Natural killer cell treated with Interleukin-12 subunit alpha and Interleukin-12 subunit beta and Interleukin-15 and Interleukin-18, amount 100 ng/mL, for 72 hours (primary cell): ENCODE measurements at regions not wholly inside any gene's neighbourhood (a gene's known extent, or its start where the extent isn't known, plus 50 kb on each side); places are given as distances from the start of the nearest gene placed in this dataset.
"Not testable (repeated sequence)": the region's sequence is repeated elsewhere in the genome, so short reads cannot be mapped to it uniquely, and the experiment has no call there.

Source experiments
- ATAC-seq, 2 donors: fragments of 150-1000 bp; cut with Tn5 transposase in 1 of 2; sonication (Bioruptor Pico), chemical (Tn5 transposase) in 1 of 2; 2 replicates each; pipeline ENCODE4 v1.10.0; 2021
- DNase-seq: peaks from one replicate; pipeline ENCODE4 v3.0.0; 2022; ENCODE audit warnings: low spot score
- H3K27ac Mint-ChIP-seq, 2 donors: 1 replicate in 1 of 2; 2 replicates in 1 of 2; pipeline ENCODE4 v1.8.0; 2022; ENCODE audit warnings: mixed read lengths in 2 of 2, mild to moderate bottlenecking in 1 of 2, moderate library complexity in 1 of 2
- H3K27me3 Mint-ChIP-seq, 2 donors: 1 replicate in 1 of 2; 2 replicates in 1 of 2; pipeline ENCODE4 v1.8.0; 2022; ENCODE audit warnings: mixed read lengths in 2 of 2
- H3K36me3 Mint-ChIP-seq: one replicate; pipeline ENCODE4 v1.8.0; 2022; ENCODE audit warnings: mixed read lengths
- H3K4me1 Mint-ChIP-seq, 2 donors: 1 replicate in 1 of 2; 2 replicates in 1 of 2; pipeline ENCODE4 v1.8.0; 2022; ENCODE audit warnings: low read depth in 2 of 2, mixed read lengths in 2 of 2, mild to moderate bottlenecking in 1 of 2
- H3K4me3 Mint-ChIP-seq: one replicate; pipeline ENCODE4 v1.8.0; 2022; ENCODE audit warnings: mixed read lengths
- H3K9me3 Mint-ChIP-seq: 2 replicates; pipeline ENCODE4 v1.8.0; 2022; ENCODE audit warnings: mixed read lengths

DNA sequence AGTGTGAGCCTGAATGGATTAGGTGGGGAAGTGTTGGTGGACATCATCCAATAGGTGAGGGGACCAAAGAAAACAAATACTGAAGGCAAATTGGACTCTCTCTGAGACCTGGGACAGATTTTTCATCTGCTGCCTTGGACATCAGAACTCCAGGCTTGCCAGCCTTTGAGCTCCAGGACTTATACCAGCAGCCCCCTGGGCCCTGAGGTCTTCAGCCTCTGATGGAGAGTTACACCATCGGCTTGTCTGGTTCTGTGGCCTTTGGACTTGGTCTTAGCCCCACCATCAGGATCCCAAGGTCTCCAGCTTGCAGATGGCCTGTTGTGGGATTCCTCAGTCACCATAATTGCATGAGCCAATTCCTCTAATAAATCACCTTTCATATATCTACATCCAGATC, 80.8 kb upstream of the SLC8A3 start:
- no peak overlapping the region for H3K4me3 Mint-ChIP-seq
- DNase-seq (no peak), ATAC-seq (no peak)
- peaks cover 15 to 26% of the 10 kb centered on the region in 2 donors for H3K27me3 Mint-ChIP-seq
- H3K4me1 Mint-ChIP-seq, result no peaks in the 10 kb centered on the region
- no peaks in the 10 kb centered on the region for H3K36me3 Mint-ChIP-seq
- H3K9me3 Mint-ChIP-seq, result no peaks in the 10 kb centered on the region
- no peak overlapping the region for H3K27ac Mint-ChIP-seq

GRCh38 chr14:70268760-70269159, 80.0 kb upstream of the SLC8A3 start:
- H3K27me3 Mint-ChIP-seq, result peaks cover 15 to 20% of the 10 kb centered on the region in 2 donors
- no peaks in the 10 kb centered on the region for H3K4me1 Mint-ChIP-seq
- no peak overlapping the region for H3K4me3 Mint-ChIP-seq
- DNase-seq, result no peak
- H3K27ac Mint-ChIP-seq, result no peak overlapping the region
- no peaks in the 10 kb centered on the region for H3K9me3 Mint-ChIP-seq
- H3K36me3 Mint-ChIP-seq, result no peaks in the 10 kb centered on the region
- no peak for ATAC-seq

DNA sequence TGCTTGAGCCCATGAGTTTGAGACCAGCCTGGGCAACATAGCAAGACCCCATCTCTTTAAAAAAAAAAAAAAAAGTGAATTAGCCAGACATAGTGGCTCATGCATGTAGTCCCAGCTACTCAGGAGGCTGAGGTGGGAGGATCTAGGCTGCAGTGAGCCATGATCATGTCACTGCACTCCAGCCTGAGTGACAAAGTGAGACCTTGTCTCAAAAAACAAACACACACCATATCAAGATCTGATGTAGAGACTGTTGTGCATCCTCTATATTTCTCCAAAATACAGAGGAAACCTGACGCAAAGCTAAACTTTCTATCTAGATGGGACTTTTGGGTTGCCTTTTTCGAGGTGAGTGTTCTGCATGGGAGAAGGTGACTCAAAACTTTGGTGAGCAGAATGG, 77.4 kb upstream of the SLC8A3 start:
- Mint-ChIP-seq H3K4me1 (no peaks in the 10 kb centered on the region), H3K4me3 (no peak overlapping the region), H3K36me3 (no peaks in the 10 kb centered on the region), H3K27ac (no peak overlapping the region), H3K9me3 (no peaks in the 10 kb centered on the region), H3K27me3 (peaks cover 23 to 25% of the 10 kb centered on the region in 2 donors)
- DNase-seq, result no peak
- no peak for ATAC-seq

DNA sequence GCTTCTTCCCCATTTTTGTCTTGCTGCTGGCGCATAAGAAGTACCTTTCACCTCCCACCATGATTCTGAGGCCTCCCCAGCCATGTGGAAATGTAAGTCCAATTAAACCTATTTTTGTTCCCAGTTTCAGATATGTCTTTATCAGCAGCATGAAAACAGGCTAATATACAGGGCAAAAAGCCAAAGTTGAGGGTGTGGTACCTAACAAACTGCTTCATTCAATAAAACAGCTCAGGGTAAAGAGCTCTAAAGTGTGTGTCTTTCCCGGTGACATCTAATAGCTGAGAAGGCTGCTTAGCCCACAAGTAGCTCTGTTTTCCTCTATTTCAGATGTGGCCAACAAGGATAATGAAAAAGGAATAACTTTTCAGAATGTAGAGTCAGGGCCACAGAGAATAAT, 76.7 kb upstream of the SLC8A3 start:
- H3K4me3 Mint-ChIP-seq, result no peak overlapping the region
- H3K4me1 Mint-ChIP-seq, result no peaks in the 10 kb centered on the region
- ATAC-seq (no peak), DNase-seq (no peak)
- peaks cover 25 to 29% of the 10 kb centered on the region in 2 donors for H3K27me3 Mint-ChIP-seq
- H3K27ac Mint-ChIP-seq, result no peak overlapping the region
- no peaks in the 10 kb centered on the region for H3K9me3 Mint-ChIP-seq
- H3K36me3 Mint-ChIP-seq, result no peaks in the 10 kb centered on the region

DNA sequence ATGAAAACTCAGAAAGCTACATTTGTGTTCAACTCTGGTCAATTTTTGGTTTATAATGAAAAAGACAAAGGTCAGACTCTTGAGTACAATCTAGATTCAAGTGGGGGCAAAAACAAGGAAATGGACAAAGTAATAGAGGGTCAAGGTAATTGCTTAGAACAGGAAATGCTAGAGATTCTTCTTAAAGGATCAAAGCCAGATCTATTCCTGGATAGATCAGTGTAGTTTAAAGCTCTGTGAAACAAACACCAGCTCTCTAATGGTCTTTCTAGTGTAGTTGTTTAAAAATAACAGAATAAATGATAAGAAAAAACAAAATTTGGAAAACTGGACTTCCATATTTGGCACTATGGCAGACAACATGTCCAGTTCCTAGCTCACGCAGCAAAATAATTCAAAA, 70.7 kb upstream of the SLC8A3 start:
- ATAC-seq (no peak), DNase-seq (no peak)
- Mint-ChIP-seq H3K36me3 (peaks cover 7% of the 10 kb centered on the region), H3K9me3 (no peaks in the 10 kb centered on the region), H3K27me3 (peaks cover 29 to 41% of the 10 kb centered on the region in 2 donors), H3K4me1 (peaks cover 4 to 7% of the 10 kb centered on the region in 2 donors), H3K4me3 (no peak overlapping the region), H3K27ac (no peak overlapping the region)

DNA sequence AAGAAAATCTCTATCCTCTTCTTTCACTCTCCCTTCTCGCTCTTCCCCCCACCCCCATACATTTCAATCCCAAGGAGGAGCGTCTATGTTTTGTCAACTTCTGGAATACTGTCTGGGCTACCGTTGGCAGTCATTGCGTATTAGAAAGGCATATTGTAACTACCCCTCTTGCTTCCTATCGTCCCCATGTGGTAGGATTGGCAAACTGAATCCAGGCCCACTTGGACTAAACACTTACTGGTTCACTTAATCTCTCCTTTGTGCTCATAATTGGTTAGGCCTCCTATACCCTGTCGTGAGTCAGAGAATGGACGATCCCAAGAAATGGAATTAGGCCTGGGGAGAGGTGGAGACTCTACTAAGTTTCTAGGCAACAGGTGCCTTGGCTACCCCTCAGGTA, 68.8 kb upstream of the SLC8A3 start:
- H3K4me3 Mint-ChIP-seq, result no peak overlapping the region
- DNase-seq, result no peak
- H3K4me1 Mint-ChIP-seq, result peaks cover 4 to 7% of the 10 kb centered on the region in 2 donors
- peaks cover 34 to 45% of the 10 kb centered on the region in 2 donors for H3K27me3 Mint-ChIP-seq
- no peaks in the 10 kb centered on the region for H3K9me3 Mint-ChIP-seq
- no peak overlapping the region for H3K27ac Mint-ChIP-seq
- peaks cover 7% of the 10 kb centered on the region for H3K36me3 Mint-ChIP-seq
- ATAC-seq, result no peak

DNA sequence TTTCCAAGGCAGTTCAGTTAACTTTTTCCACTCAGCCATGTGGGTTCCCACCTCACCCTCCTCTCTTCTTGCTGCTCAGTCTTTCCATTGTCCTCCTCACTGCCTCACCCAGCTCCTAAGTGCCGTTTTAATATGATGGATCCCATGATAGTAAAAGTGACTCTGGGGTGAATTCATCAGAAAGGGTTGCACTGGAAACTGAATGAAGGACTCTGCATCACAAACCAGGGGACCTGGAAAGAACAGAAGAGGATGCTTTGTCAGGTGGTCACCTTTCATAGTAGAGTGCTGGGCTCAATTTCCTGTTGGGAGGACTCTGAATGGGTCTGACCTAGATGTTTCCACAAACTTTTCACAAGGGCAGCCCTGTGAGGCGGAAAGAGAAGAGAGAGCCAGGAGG, 67.8 kb upstream of the SLC8A3 start:
- DNase-seq (no peak), ATAC-seq (no peak)
- peaks cover 4 to 7% of the 10 kb centered on the region in 2 donors for H3K4me1 Mint-ChIP-seq
- H3K9me3 Mint-ChIP-seq, result no peaks in the 10 kb centered on the region
- peaks cover 7% of the 10 kb centered on the region for H3K36me3 Mint-ChIP-seq
- H3K4me3 Mint-ChIP-seq, result no peak overlapping the region
- H3K27ac Mint-ChIP-seq, result no peak overlapping the region
- H3K27me3 Mint-ChIP-seq, result peaks cover 33 to 51% of the 10 kb centered on the region in 2 donors

DNA sequence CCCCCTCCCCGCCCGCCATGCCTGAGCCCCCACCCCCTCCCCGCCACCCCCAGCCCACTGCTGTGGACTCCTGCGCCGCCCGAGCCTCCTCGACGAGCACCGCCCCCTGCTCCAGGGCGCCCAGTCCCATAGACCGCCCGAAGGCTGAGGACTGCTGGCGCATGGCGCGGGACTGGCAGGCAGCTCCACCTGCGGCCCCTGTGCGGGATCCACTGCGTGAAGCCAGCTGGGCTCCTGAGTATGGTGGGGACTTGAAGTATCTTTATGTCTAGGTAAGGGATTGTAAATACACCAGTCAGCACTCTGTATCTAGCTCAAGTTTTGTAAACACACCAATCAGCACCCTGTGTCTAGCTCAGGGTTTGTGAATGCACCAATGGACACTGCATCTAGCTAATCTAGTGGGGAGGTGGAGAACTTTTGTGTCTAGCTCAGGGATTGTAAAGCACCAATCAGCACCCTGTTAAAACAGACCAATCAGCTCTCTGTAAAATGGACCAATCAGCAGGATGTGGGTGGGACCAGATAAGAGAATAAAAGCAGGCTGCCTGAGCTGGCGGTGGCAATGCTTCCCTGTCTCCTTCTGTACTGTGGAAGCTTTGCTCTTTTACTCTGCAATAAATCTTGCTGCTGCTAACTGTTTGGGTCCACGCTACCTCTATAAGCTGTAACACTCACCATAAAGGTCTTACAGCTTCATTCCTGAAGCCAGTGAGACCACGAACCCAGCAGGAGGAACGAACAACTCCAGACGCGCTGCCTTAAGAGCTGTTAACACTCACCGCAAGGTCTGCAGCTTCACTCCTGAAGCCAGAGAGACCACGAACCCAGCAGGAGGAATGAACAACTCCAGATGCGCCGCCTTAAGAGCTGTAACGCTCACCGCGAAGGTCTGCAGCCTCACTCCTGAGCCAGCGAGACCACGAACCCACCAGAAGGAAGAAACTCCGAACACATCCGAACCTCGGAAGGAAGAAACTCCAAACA, 66.6 kb upstream of the SLC8A3 start:
- Mint-ChIP-seq H3K4me3 (peak overlapping the region; percentile 76), H3K27me3 (peaks cover 35 to 54% of the 10 kb centered on the region in 2 donors)
- H3K9me3 Mint-ChIP-seq, DNase-seq, H3K4me1 Mint-ChIP-seq, H3K36me3 Mint-ChIP-seq, H3K27ac Mint-ChIP-seq: not testable (repeated sequence)
- ATAC-seq, result peak in 1 of 2 donors; percentile 57

DNA sequence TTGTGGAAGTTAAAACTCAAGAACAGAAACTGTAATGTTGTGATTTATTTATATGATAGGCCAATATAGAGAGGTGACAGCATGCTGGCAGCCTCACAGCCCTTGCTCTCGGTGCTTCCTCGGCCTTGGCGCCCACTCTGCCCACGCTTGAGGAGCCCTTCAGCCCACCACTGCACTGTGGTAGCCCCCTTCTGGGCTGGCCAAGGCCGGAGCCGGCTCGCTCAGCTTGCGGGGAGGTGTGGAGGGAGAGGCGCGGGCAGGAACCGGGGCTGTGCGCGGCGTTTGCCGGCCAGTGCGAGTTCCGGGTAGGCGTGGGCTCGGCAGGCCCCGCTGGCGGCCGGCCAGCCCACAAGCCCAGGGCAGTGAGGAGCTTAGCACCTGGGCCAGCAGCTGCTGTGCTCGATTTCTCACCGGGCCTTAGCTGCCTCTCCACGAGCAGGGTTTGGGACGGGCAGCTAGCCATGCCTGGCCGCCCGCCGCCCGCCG, 65.8 kb upstream of the SLC8A3 start:
- H3K4me3 Mint-ChIP-seq, result peak overlapping the region; percentile 26
- peak; percentile 66 to 80 for ATAC-seq
- peaks cover 39 to 58% of the 10 kb centered on the region in 2 donors for H3K27me3 Mint-ChIP-seq
- H3K4me1 Mint-ChIP-seq, result peaks cover 4 to 7% of the 10 kb centered on the region in 2 donors
- H3K36me3 Mint-ChIP-seq, result peaks cover 7% of the 10 kb centered on the region
- no peak overlapping the region for H3K27ac Mint-ChIP-seq
- no peaks in the 10 kb centered on the region for H3K9me3 Mint-ChIP-seq
- DNase-seq, result no peak

- not testable (repeated sequence) for H3K36me3 Mint-ChIP-seq, ATAC-seq, H3K9me3 Mint-ChIP-seq, H3K4me1 Mint-ChIP-seq, DNase-seq, H3K27ac Mint-ChIP-seq
- H3K4me3 Mint-ChIP-seq, result peak overlapping the region; percentile 9
- H3K27me3 Mint-ChIP-seq, result peaks cover 39 to 58% of the 10 kb centered on the region in 2 donors
Measured at GRCh38 chr14:70253547-70253946, 64.8 kb upstream of the SLC8A3 start.

GRCh38 chr14:70245026-70245425, 56.3 kb upstream of the SLC8A3 start:
- Mint-ChIP-seq H3K27ac (no peak overlapping the region), H3K27me3 (peaks cover 37 to 52% of the 10 kb centered on the region in 2 donors), H3K9me3 (no peaks in the 10 kb centered on the region), H3K4me1 (no peaks in the 10 kb centered on the region), H3K36me3 (no peaks in the 10 kb centered on the region), H3K4me3 (no peak overlapping the region)
- ATAC-seq (no peak), DNase-seq (no peak)

- H3K4me1 Mint-ChIP-seq, result no peaks in the 10 kb centered on the region
- H3K27me3 Mint-ChIP-seq, result peaks cover 37 to 42% of the 10 kb centered on the region in 2 donors
- no peak overlapping the region for H3K4me3 Mint-ChIP-seq
- no peaks in the 10 kb centered on the region for H3K9me3 Mint-ChIP-seq
- no peaks in the 10 kb centered on the region for H3K36me3 Mint-ChIP-seq
- ATAC-seq (no peak), DNase-seq (no peak)
- H3K27ac Mint-ChIP-seq, result no peak overlapping the region
Measured at GRCh38 chr14:70239802-70240201, 51.1 kb upstream of the SLC8A3 start.

- not testable (repeated sequence) for H3K36me3 Mint-ChIP-seq, ATAC-seq, H3K9me3 Mint-ChIP-seq, H3K4me1 Mint-ChIP-seq, DNase-seq, H3K27ac Mint-ChIP-seq, H3K4me3 Mint-ChIP-seq
- H3K27me3 Mint-ChIP-seq, result peaks cover 31 to 35% of the 10 kb centered on the region in 2 donors
Measured at GRCh38 chr14:70238635-70239034, 49.9 kb upstream of the SLC8A3 start.
